HCT116 (cell line): ENCODE measurements at regions not wholly inside any gene's neighbourhood (a gene's known extent, or its start where the extent isn't known, plus 50 kb on each side); places are given as distances from the start of the nearest gene placed in this dataset.

Experiments used
- EGR1 ChIP-seq: IDR thresholded peaks from 2 replicates; pipeline ENCODE4 v1.6.1; 2012; ENCODE audit warnings: low read depth
- EZH2 ChIP-seq: fragments of 200-600 bp; sonication (generic); IDR thresholded peaks from 2 replicates; pipeline ENCODE4 v1.6.1; 2017; ENCODE audit warnings: antibody characterized with exemption, mixed run types
- JUND ChIP-seq: IDR thresholded peaks from 2 replicates; pipeline ENCODE4 v1.6.1; 2012
- POLR2A ChIP-seq: IDR thresholded peaks from 2 replicates; pipeline ENCODE4 v1.7.0; 2011; ENCODE audit warnings: borderline replicate concordance; ENCODE audit not compliant: insufficient read depth, insufficient read length; ENCODE audit errors: extremely low read depth
- POLR2AphosphoS5 ChIP-seq: IDR thresholded peaks from 2 replicates; pipeline ENCODE4 v1.6.1; 2011; ENCODE audit warnings: mild to moderate bottlenecking, low read depth, low read length, moderate library complexity
- RAD21 ChIP-seq: IDR thresholded peaks from 2 replicates; pipeline ENCODE4 v1.6.1; 2012; ENCODE audit warnings: low read depth, mild to moderate bottlenecking
- SP1 ChIP-seq: IDR thresholded peaks from 2 replicates; pipeline ENCODE4 v1.6.1; 2012; ENCODE audit warnings: low read depth
- YY1 ChIP-seq: IDR thresholded peaks from 2 replicates; pipeline ENCODE4 v1.6.1; 2011; ENCODE audit warnings: low read length, low read depth, moderate library complexity, mild to moderate bottlenecking; ENCODE audit not compliant: insufficient replicate concordance; ENCODE audit errors: extremely low read depth
- ZFX ChIP-seq: fragments of 450-650 bp; IDR thresholded peaks from 2 replicates; pipeline ENCODE4 v1.6.1; 2017
- TF ChIP-seq, protein P1 (sequence below), 3 experiments: fragments of 200-600 bp in 1 of 3; sonication (generic) in 1 of 3; IDR thresholded peaks in 2 of 3; conservative IDR thresholded peaks in 1 of 3; 2 replicates each; pipeline ENCODE4 v1.5.1; 2012 to 2017; ENCODE audit warnings: low read depth in 2 of 3, low read length in 2 of 3, antibody characterized with exemption in 1 of 3, borderline replicate concordance in 1 of 3, control low read depth in 1 of 3, mild to moderate bottlenecking in 1 of 3, mixed read lengths in 1 of 3, mixed run types in 1 of 3, moderate library complexity in 1 of 3; ENCODE audit not compliant: insufficient read depth in 1 of 3
- TF ChIP-seq, protein P2 (sequence below): IDR thresholded peaks from 2 replicates; pipeline ENCODE4 v1.6.1; 2012; ENCODE audit warnings: low read depth
- TF ChIP-seq, protein P3 (sequence below): IDR thresholded peaks from 2 replicates; pipeline ENCODE4 v1.6.1; 2012

DNA sequence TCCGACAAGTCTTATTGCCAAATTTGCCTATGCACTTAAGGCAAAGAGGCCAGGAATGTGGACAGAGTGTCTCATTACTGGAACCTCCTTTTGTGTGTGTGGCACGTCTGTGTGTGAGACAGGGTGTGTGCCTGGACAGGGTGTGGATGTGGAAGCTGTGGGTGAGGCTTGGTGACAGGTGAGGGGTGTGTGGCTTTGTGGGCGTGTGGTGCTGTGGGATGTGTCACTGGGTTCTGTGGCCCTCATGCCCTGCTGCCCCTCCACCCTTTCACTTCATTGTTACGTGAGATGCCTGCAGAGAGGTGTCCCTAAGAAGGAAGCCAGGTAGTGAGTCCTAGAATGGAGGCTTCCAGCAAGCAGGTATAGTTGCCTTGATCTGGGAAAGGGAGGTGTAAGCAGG, 244.0 kb upstream of the CHRNA7 start:
- TF ChIP-seq POLR2A, result no peak
- TF ChIP-seq, protein P1, sequence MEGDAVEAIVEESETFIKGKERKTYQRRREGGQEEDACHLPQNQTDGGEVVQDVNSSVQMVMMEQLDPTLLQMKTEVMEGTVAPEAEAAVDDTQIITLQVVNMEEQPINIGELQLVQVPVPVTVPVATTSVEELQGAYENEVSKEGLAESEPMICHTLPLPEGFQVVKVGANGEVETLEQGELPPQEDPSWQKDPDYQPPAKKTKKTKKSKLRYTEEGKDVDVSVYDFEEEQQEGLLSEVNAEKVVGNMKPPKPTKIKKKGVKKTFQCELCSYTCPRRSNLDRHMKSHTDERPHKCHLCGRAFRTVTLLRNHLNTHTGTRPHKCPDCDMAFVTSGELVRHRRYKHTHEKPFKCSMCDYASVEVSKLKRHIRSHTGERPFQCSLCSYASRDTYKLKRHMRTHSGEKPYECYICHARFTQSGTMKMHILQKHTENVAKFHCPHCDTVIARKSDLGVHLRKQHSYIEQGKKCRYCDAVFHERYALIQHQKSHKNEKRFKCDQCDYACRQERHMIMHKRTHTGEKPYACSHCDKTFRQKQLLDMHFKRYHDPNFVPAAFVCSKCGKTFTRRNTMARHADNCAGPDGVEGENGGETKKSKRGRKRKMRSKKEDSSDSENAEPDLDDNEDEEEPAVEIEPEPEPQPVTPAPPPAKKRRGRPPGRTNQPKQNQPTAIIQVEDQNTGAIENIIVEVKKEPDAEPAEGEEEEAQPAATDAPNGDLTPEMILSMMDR (IDR thresholded peaks at IDR 0.05 in 2 of 3, conservative IDR thresholded peaks at IDR 0.05 in 1 of 3; ENCODE audit: borderline replicate concordance in 1 of 3, insufficient read depth in 1 of 3, low read depth in 2 of 3, low read length in 2 of 3), result no peak
- TF ChIP-seq POLR2AphosphoS5, result no peak
- TF ChIP-seq RAD21, result no peak
- no peak for TF ChIP-seq EZH2
- TF ChIP-seq, protein P2, sequence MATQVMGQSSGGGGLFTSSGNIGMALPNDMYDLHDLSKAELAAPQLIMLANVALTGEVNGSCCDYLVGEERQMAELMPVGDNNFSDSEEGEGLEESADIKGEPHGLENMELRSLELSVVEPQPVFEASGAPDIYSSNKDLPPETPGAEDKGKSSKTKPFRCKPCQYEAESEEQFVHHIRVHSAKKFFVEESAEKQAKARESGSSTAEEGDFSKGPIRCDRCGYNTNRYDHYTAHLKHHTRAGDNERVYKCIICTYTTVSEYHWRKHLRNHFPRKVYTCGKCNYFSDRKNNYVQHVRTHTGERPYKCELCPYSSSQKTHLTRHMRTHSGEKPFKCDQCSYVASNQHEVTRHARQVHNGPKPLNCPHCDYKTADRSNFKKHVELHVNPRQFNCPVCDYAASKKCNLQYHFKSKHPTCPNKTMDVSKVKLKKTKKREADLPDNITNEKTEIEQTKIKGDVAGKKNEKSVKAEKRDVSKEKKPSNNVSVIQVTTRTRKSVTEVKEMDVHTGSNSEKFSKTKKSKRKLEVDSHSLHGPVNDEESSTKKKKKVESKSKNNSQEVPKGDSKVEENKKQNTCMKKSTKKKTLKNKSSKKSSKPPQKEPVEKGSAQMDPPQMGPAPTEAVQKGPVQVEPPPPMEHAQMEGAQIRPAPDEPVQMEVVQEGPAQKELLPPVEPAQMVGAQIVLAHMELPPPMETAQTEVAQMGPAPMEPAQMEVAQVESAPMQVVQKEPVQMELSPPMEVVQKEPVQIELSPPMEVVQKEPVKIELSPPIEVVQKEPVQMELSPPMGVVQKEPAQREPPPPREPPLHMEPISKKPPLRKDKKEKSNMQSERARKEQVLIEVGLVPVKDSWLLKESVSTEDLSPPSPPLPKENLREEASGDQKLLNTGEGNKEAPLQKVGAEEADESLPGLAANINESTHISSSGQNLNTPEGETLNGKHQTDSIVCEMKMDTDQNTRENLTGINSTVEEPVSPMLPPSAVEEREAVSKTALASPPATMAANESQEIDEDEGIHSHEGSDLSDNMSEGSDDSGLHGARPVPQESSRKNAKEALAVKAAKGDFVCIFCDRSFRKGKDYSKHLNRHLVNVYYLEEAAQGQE, result no peak
- TF ChIP-seq, protein P3, sequence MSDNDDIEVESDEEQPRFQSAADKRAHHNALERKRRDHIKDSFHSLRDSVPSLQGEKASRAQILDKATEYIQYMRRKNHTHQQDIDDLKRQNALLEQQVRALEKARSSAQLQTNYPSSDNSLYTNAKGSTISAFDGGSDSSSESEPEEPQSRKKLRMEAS, result no peak
- no peak for TF ChIP-seq SP1
- TF ChIP-seq EGR1, result no peak
- no peak for TF ChIP-seq ZFX
- no peak for TF ChIP-seq JUND
- no peak for TF ChIP-seq YY1
